ENCODE measurements at regions not wholly inside any gene's neighbourhood (a gene's known extent, or its start where the extent isn't known, plus 50 kb on each side); places are given as distances from the start of the nearest gene placed in this dataset.
"Not testable (repeated sequence)": the region's sequence is repeated elsewhere in the genome, so short reads cannot be mapped to it uniquely, and the experiment has no call there.

GRCh38 chr6:115544765-115545671, 515.7 kb downstream of the FRK start:
- Mint-ChIP-seq H3K27ac (no peak overlapping the region), H3K4me1 (ENCODE audit: low read depth) (no peaks in the 10 kb centered on the region), H3K27me3 (no peaks in the 10 kb centered on the region), H3K4me3 (no peak overlapping the region), H3K9me3 (peaks cover 5% of the 10 kb centered on the region), H3K36me3 (ENCODE audit: low read depth) (no peaks in the 10 kb centered on the region)

DNA sequence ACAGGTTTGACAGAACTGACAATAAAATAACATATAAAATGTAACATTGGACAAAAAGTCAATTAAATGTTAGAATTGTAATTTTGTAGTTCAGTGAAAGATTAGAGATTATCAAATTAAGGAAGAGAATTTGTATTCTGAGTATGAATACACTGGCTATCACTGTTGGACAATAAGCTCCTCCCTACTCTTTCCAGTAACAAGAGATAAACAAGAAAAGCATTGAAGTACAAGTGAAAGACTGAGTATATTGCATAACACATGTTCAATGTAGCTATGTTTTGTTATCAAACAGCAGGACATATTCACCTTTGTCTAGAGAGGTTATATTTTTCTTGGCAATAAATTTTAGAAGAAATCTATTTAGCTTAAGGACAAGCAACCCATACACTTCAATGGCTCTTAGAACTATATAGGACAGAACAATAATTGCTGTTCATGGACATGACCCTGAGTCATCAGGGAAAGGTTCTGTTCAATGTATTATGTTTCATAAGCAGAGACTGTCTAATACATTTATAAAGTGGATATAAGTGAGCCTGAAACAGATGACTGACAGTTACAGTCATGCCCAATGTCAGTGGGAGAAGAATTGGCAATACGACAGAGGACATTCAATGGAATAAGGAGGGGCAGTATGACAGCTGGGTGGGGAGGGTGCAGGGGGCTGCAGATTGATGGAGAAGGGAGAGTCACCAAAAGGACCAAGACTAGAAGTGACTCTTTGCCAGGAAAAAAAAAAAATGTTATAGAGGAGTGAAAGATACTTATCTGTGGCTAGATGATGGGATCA, 520.4 kb downstream of the FRK start:
- H3K4me1 Mint-ChIP-seq (ENCODE audit: low read depth), result no peaks in the 10 kb centered on the region
- no peaks in the 10 kb centered on the region for H3K27me3 Mint-ChIP-seq
- peaks cover 5% of the 10 kb centered on the region for H3K9me3 Mint-ChIP-seq
- H3K27ac Mint-ChIP-seq, result no peak overlapping the region
- H3K4me3 Mint-ChIP-seq, result no peak overlapping the region
- no peaks in the 10 kb centered on the region for H3K36me3 Mint-ChIP-seq (ENCODE audit: low read depth)

GRCh38 chr6:115539531-115539930, 521.2 kb downstream of the FRK start:
- Mint-ChIP-seq H3K4me3 (no peak overlapping the region), H3K27ac (no peak overlapping the region), H3K9me3 (peaks cover 8% of the 10 kb centered on the region), H3K36me3 (ENCODE audit: low read depth) (no peaks in the 10 kb centered on the region), H3K27me3 (no peaks in the 10 kb centered on the region), H3K4me1 (ENCODE audit: low read depth) (no peaks in the 10 kb centered on the region)

- Mint-ChIP-seq H3K36me3 (ENCODE audit: low read depth) (no peaks in the 10 kb centered on the region), H3K27me3 (no peaks in the 10 kb centered on the region), H3K4me3 (no peak overlapping the region), H3K9me3 (peaks cover 20% of the 10 kb centered on the region), H3K27ac (no peak overlapping the region), H3K4me1 (ENCODE audit: low read depth) (no peaks in the 10 kb centered on the region)
Observed at GRCh38 chr6:115524821-115525220, 535.9 kb downstream of the FRK start.

DNA sequence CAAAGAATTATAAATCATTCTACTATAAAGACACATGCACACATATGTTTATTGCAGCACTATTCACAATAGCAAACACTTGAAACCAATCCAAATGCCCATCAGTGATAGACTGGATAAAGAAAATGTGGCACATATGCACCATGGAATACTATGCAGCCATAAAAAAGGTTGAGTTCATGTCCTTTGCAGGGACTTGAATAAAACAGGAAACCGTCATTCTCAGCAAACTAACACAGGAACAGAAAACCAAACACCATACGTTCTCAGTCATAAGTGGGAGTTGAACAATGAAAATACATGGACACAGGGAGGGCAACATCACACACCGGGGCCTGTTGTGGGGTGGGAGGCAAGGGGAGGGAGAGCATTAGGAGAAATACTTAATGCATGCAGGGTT, 538.9 kb downstream of the FRK start:
- H3K4me3 Mint-ChIP-seq; H3K27ac Mint-ChIP-seq; H3K4me1 Mint-ChIP-seq (ENCODE audit: low read depth); H3K27me3 Mint-ChIP-seq; H3K36me3 Mint-ChIP-seq (ENCODE audit: low read depth): not testable (repeated sequence)
- H3K9me3 Mint-ChIP-seq, result peaks cover 21% of the 10 kb centered on the region

- H3K4me3 Mint-ChIP-seq, result no peak overlapping the region
- no peaks in the 10 kb centered on the region for H3K4me1 Mint-ChIP-seq (ENCODE audit: low read depth)
- peaks cover 12% of the 10 kb centered on the region for H3K9me3 Mint-ChIP-seq
- H3K27me3 Mint-ChIP-seq, result no peaks in the 10 kb centered on the region
- no peaks in the 10 kb centered on the region for H3K36me3 Mint-ChIP-seq (ENCODE audit: low read depth)
- no peak overlapping the region for H3K27ac Mint-ChIP-seq
Observed at GRCh38 chr6:115514656-115515055, 546.0 kb downstream of the FRK start.

- Mint-ChIP-seq H3K36me3 (ENCODE audit: low read depth) (no peaks in the 10 kb centered on the region), H3K4me3 (no peak overlapping the region), H3K27me3 (no peaks in the 10 kb centered on the region), H3K9me3 (peaks cover 12% of the 10 kb centered on the region), H3K27ac (no peak overlapping the region), H3K4me1 (ENCODE audit: low read depth) (no peaks in the 10 kb centered on the region)
Observed at GRCh38 chr6:115512923-115513322, 547.8 kb downstream of the FRK start.

- Mint-ChIP-seq H3K36me3 (ENCODE audit: low read depth) (no peaks in the 10 kb centered on the region), H3K4me1 (ENCODE audit: low read depth) (no peaks in the 10 kb centered on the region)
Observed at GRCh38 chr6:115511771-115512170, 548.9 kb downstream of the FRK start.

DNA sequence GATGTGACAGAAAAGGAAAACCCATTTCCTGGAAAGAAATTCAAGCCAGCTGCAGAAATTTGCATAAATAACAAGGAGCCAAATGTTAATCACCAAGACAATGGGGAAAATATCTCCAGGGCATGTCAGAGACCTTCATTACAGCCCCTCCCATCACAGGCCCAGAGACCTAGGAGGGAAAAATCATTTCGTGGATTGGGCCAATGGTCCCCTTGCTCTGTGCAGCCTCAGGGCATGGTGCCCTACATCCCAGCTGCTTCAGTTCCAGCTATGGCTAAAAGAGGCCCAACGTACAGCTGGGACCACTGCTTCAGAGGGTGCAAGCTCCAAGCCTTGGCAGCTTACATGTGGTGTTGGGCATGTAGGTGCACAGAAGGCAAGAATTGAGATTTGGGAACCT, 558.3 kb downstream of the FRK start:
- not testable (repeated sequence) for H3K4me1 Mint-ChIP-seq (ENCODE audit: low read depth); H3K36me3 Mint-ChIP-seq (ENCODE audit: low read depth); H3K27ac Mint-ChIP-seq

More at GRCh38 chr6:115511771-115512170, 548.9 kb downstream of the FRK start:
- no peak overlapping the region for H3K27ac Mint-ChIP-seq
- H3K9me3 Mint-ChIP-seq, result peaks cover 6% of the 10 kb centered on the region
- no peak overlapping the region for H3K4me3 Mint-ChIP-seq
- no peaks in the 10 kb centered on the region for H3K27me3 Mint-ChIP-seq

GRCh38 chr6:115495184-115495583, 565.5 kb downstream of the FRK start:
- Mint-ChIP-seq H3K9me3 (peaks cover 19% of the 10 kb centered on the region), H3K27ac (no peak overlapping the region), H3K36me3 (ENCODE audit: low read depth) (no peaks in the 10 kb centered on the region), H3K4me1 (ENCODE audit: low read depth) (no peaks in the 10 kb centered on the region), H3K27me3 (no peaks in the 10 kb centered on the region), H3K4me3 (no peak overlapping the region)

More for the DNA sequence above, 558.3 kb downstream of the FRK start:
- not testable (repeated sequence) for H3K27me3 Mint-ChIP-seq, H3K9me3 Mint-ChIP-seq, H3K4me3 Mint-ChIP-seq

DNA sequence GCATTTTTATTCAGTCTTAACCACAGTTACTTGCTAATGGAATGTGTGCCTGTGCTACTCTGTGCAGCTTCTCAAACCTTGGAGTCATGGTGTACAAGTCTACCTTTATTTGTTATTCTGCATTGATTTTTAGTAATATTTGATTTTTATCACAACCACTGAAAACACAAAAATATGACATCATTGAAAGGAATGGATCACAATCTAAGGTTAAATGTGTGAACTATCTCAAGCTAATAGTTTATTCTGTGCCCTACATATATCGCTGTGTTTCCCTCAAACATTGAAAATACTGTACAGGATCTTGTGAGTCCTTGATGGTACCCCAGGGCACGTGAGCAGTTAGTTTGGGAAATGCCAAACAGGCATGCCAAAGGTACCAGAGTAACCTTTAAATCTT, 573.4 kb downstream of the FRK start:
- no peak overlapping the region for H3K27ac Mint-ChIP-seq
- H3K36me3 Mint-ChIP-seq (ENCODE audit: low read depth), result no peaks in the 10 kb centered on the region
- H3K4me1 Mint-ChIP-seq (ENCODE audit: low read depth), result no peaks in the 10 kb centered on the region
- H3K27me3 Mint-ChIP-seq, result no peaks in the 10 kb centered on the region
- H3K4me3 Mint-ChIP-seq, result no peak overlapping the region
- H3K9me3 Mint-ChIP-seq, result peaks cover 7% of the 10 kb centered on the region

DNA sequence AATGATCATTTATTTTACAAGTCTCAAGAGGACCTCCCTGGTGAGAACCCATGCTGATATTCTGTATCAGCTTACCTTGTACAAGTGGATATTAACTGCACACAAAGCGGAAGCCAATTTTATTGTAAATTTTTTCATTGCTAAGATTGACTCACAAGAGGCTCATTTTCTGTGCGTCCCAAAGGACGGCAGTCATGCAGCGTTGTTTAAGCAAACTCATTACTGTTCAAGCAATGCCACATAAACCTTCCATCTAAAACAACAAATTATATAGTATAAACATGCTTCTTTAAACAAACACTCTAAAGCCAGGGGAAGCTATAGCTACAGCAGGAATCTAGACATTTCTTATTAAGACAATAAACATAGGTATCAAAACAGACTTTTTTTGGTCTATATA, 575.3 kb downstream of the FRK start:
- H3K27ac Mint-ChIP-seq, result no peak overlapping the region
- no peaks in the 10 kb centered on the region for H3K4me1 Mint-ChIP-seq (ENCODE audit: low read depth)
- peaks cover 7% of the 10 kb centered on the region for H3K9me3 Mint-ChIP-seq
- H3K4me3 Mint-ChIP-seq, result no peak overlapping the region
- no peaks in the 10 kb centered on the region for H3K36me3 Mint-ChIP-seq (ENCODE audit: low read depth)
- H3K27me3 Mint-ChIP-seq, result no peaks in the 10 kb centered on the region

- H3K27ac Mint-ChIP-seq; H3K36me3 Mint-ChIP-seq (ENCODE audit: low read depth); H3K27me3 Mint-ChIP-seq; H3K4me1 Mint-ChIP-seq (ENCODE audit: low read depth); H3K4me3 Mint-ChIP-seq: not testable (repeated sequence)
- H3K9me3 Mint-ChIP-seq, result peaks cover 14% of the 10 kb centered on the region
Observed at GRCh38 chr6:115480543-115480942, 580.1 kb downstream of the FRK start.

DNA sequence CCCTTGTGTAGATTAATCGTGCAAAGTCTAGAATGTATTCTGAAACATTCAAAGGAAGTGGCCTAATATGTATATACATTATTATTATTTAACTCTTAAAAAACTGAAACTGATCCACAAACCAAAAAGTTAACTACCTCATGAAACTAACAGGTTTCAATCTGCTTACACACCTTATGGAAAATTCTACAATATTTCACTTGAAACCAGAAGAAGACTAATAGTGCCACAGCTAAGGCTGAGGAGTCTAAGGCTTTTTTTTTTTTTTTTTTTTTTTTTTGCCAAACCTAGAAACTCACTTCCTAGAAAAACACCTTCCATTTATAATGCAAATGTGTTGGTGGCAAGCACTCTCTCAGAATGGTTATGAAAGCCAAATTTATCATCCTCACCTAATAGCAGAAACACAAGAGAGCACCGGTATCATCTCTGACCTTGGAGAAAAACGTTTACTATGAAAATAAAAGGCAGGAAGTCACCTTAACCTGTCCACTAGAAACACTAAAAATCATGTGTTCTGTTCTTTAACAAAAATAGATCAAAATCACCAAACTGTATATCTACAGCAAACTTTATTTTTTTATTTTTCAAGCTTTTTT, 586.1 kb downstream of the FRK start:
- Mint-ChIP-seq H3K9me3 (peaks cover 10% of the 10 kb centered on the region), H3K4me1 (ENCODE audit: low read depth) (no peaks in the 10 kb centered on the region), H3K36me3 (ENCODE audit: low read depth) (no peaks in the 10 kb centered on the region), H3K27ac (no peak overlapping the region), H3K4me3 (no peak overlapping the region), H3K27me3 (no peaks in the 10 kb centered on the region)

Data from stimulated activated naive CD8-positive, alpha-beta T cell treated with anti-CD3 and anti-CD28 coated beads, Interleukin-15, Interleukin-2, amounts not matched to agents 100 ng/mL and 50 ng/mL, for 24 hours (primary cell).